ENCODE measurements at regions not wholly inside any gene's neighbourhood (a gene's known extent, or its start where the extent isn't known, plus 50 kb on each side); places are given as distances from the start of the nearest gene placed in this dataset.

DNA sequence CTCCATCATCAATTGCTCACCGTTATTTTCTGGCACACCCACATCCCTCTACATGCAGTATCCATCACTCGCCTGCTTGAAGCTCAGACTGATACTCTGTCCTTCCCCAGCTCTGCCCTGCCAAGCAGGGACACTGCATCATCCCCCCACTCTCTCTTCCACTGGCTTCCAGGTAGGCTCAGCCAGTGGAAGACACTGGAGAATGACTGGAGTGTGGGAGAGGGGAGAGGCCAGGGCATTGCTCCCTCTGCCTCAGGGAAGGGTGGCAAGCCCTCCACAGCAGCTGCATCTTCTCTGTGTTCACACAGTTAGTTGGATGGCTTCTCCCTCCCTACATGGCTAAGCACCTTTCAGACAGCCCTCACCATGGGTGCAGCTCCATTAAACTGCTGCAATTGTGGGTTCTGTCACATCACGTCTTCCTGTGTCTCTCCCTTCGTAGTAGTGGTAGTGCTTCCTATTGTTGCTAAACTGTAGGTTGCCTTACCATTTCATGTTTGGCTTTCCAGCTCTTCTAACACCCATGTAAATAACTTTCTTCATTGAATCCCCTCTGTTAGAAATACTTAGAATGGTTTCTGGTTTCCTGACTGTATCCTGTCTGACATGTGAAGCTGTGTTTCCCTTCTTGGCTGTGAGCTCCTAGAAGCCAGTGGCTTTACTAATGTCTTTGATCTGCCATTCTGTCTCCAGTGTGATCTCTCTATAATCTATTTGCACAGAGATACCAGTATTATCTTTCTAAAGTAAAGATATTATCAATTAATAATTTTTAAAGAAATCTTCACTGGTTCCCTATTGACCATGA, 483.7 kb upstream of the LRRN3 start:
- DNase-seq, result no peak

- DNase-seq, result no peak
These were observed 481.6 kb upstream of the LRRN3 start for GRCh38 chr7:110609336-110609735.

DNA sequence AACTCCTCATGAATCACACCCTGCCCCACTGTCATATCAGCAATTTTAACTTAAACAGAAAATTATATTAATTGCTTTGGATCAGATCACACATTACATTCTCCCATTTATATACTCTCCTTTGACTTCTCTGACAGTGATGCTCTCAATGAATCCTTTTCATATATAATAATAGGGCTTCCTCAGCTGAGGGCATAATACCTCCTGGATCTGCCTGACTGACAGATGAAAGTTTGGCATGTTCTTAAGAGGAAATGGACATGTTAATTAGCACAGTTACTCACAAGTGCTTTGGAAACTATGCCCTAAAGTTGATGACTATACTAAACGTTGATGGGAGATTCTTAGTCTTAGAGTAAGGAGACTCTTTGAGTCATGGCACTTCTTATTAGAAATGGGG, 478.2 kb upstream of the LRRN3 start:
- no peak for DNase-seq

Measured in stimulated activated naive CD4-positive, alpha-beta T cell (primary cell).